ENCODE measurements at regions not wholly inside any gene's neighbourhood (a gene's known extent, or its start where the extent isn't known, plus 50 kb on each side); places are given as distances from the start of the nearest gene placed in this dataset.

DNA sequence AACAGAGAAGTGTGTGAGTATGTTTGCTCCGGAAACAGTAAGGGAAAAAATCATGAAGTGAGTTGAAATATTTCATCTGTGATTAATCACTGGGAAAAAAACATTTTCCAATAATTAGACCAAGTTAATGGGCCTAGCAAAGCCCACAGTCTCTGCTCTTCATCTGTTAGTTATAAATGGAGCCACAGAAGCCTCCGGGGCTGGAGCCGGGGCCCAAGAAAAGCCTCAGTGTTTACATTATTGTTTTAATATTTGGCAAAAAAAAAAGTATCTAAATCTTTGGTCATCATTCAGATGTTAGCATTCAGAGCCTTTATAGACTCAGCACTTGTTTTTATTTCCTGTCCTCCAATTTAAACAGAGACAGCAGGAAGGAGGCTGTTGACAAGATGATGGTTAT, 115.0 kb downstream of the UBE2U start:
- no peaks in the 10 kb centered on the region for H3K4me1 ChIP-seq (ENCODE audit: insufficient read depth, low read length)
- Mint-ChIP-seq H3K27ac (no peak overlapping the region), H3K4me1 (ENCODE audit: low read depth) (no peaks in the 10 kb centered on the region), H3K36me3 (ENCODE audit: low read depth) (no peaks in the 10 kb centered on the region), H3K9me3 (no peaks in the 10 kb centered on the region), H3K4me3 (no peak overlapping the region), H3K27me3 (peaks cover 4% of the 10 kb centered on the region)
- TF ChIP-seq, protein P1, sequence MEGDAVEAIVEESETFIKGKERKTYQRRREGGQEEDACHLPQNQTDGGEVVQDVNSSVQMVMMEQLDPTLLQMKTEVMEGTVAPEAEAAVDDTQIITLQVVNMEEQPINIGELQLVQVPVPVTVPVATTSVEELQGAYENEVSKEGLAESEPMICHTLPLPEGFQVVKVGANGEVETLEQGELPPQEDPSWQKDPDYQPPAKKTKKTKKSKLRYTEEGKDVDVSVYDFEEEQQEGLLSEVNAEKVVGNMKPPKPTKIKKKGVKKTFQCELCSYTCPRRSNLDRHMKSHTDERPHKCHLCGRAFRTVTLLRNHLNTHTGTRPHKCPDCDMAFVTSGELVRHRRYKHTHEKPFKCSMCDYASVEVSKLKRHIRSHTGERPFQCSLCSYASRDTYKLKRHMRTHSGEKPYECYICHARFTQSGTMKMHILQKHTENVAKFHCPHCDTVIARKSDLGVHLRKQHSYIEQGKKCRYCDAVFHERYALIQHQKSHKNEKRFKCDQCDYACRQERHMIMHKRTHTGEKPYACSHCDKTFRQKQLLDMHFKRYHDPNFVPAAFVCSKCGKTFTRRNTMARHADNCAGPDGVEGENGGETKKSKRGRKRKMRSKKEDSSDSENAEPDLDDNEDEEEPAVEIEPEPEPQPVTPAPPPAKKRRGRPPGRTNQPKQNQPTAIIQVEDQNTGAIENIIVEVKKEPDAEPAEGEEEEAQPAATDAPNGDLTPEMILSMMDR (IDR thresholded peaks at IDR 0.05), result no peak
- no peaks in the 10 kb centered on the region for H3K36me3 ChIP-seq (ENCODE audit: insufficient read depth, low read length)
- no peaks in the 10 kb centered on the region for H3K9me3 ChIP-seq (ENCODE audit: control insufficient read depth in 1 of 2, insufficient read depth in 1 of 2, low read length in 2 of 2)
- H3K27ac ChIP-seq (ENCODE audit: low read depth in 1 of 2, low read length in 2 of 2), result no peak overlapping the region
- ChIA-PET POLR2A (no interaction called here), CTCF (no interaction called here)
- ATAC-seq (ENCODE audit: poor library complexity) (no peak), DNase-seq (no peak)
- no peak overlapping the region for H3K4me3 ChIP-seq (ENCODE audit: low read length)
- intact Hi-C loops (cut with DNase I, micrococcal nuclease), result no loop called here
- no peaks in the 10 kb centered on the region for H3K27me3 ChIP-seq (ENCODE audit: control insufficient read depth in 1 of 2, insufficient read depth in 2 of 2, low read length in 2 of 2)

DNA sequence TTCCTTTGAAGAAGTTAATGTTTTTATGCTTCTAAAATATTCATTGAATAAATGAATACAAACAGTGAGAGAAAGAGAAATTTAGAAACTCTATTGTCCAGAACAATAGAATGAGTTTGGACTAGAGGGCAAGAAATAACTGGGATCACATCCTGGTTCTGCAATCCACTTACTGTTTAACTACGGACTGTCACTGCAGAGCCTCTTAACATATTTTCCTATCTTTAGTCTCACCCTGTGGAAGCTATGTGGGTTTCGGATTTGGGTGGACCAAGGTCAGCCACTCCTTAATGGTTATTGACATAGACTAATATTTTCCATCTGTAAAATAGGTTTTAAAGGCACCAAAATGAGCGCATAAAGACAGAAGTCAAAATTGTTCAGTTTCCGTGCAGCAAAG, 116.6 kb downstream of the UBE2U start:
- no peaks in the 10 kb centered on the region for H3K36me3 Mint-ChIP-seq (ENCODE audit: low read depth)
- no peak overlapping the region for H3K27ac Mint-ChIP-seq
- TF ChIP-seq, protein P1 (IDR thresholded peaks at IDR 0.05), result no peak
- H3K4me3 Mint-ChIP-seq, result no peak overlapping the region
- Histone ChIP-seq H3K4me3 (ENCODE audit: low read length) (no peak overlapping the region), H3K27me3 (ENCODE audit: control insufficient read depth in 1 of 2, insufficient read depth in 2 of 2, low read length in 2 of 2) (no peaks in the 10 kb centered on the region), H3K36me3 (ENCODE audit: insufficient read depth, low read length) (no peaks in the 10 kb centered on the region), H3K27ac (ENCODE audit: low read depth in 1 of 2, low read length in 2 of 2) (no peak overlapping the region), H3K4me1 (ENCODE audit: insufficient read depth, low read length) (no peaks in the 10 kb centered on the region), H3K9me3 (ENCODE audit: control insufficient read depth in 1 of 2, insufficient read depth in 1 of 2, low read length in 2 of 2) (no peaks in the 10 kb centered on the region)
- ChIA-PET POLR2A (no interaction called here), CTCF (no interaction called here)
- ATAC-seq (ENCODE audit: poor library complexity) (no peak), DNase-seq (no peak)
- intact Hi-C loops (cut with DNase I, micrococcal nuclease), result no loop called here
- H3K9me3 Mint-ChIP-seq, result no peaks in the 10 kb centered on the region
- peaks cover 4% of the 10 kb centered on the region for H3K27me3 Mint-ChIP-seq
- no peaks in the 10 kb centered on the region for H3K4me1 Mint-ChIP-seq (ENCODE audit: low read depth)

DNA sequence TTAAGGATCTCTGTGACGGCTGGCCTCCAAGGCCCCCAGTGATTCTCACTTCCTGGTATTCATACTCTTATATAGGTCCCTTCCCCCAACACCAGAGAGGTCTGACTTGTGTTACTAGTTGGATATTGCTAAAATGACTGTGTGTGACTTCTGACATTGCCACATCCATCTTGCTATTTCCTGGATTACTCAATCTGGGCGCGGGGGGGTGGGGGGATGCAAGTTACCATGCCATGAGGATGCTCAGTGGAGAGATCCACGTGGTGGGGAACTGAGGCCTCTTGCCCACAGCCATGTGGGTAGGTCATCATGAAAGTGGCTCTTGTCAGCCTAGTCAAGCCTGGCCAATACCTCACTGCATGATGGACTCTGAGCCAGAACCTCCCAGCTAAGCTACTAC, 117.0 kb downstream of the UBE2U start:
- H3K4me3 Mint-ChIP-seq, result no peak overlapping the region
- ATAC-seq (ENCODE audit: poor library complexity) (no peak), DNase-seq (peak in 3 of 14 experiments; percentile 0 to 8 (median 4))
- H3K27me3 Mint-ChIP-seq, result peaks cover 4% of the 10 kb centered on the region
- TF ChIP-seq, protein P1 (IDR thresholded peaks at IDR 0.05), result no peak
- no peaks in the 10 kb centered on the region for H3K9me3 Mint-ChIP-seq
- ChIA-PET CTCF (no interaction called here), POLR2A (no interaction called here)
- Histone ChIP-seq H3K36me3 (ENCODE audit: insufficient read depth, low read length) (no peaks in the 10 kb centered on the region), H3K4me1 (ENCODE audit: insufficient read depth, low read length) (no peaks in the 10 kb centered on the region), H3K27me3 (ENCODE audit: control insufficient read depth in 1 of 2, insufficient read depth in 2 of 2, low read length in 2 of 2) (no peaks in the 10 kb centered on the region), H3K9me3 (ENCODE audit: control insufficient read depth in 1 of 2, insufficient read depth in 1 of 2, low read length in 2 of 2) (no peaks in the 10 kb centered on the region), H3K4me3 (ENCODE audit: low read length) (no peak overlapping the region), H3K27ac (ENCODE audit: low read depth in 1 of 2, low read length in 2 of 2) (no peak overlapping the region)
- H3K4me1 Mint-ChIP-seq (ENCODE audit: low read depth), result no peaks in the 10 kb centered on the region
- H3K36me3 Mint-ChIP-seq (ENCODE audit: low read depth), result no peaks in the 10 kb centered on the region
- intact Hi-C loops (cut with DNase I, micrococcal nuclease), result no loop called here
- H3K27ac Mint-ChIP-seq, result no peak overlapping the region
